Left lobe of liver (tissue), 2 donors: ENCODE measurements at regions not wholly inside any gene's neighbourhood (a gene's known extent, or its start where the extent isn't known, plus 50 kb on each side); places are given as distances from the start of the nearest gene placed in this dataset.
"Not testable (repeated sequence)": the region's sequence is repeated elsewhere in the genome, so short reads cannot be mapped to it uniquely, and the experiment has no call there.

Source experiments
- ATAC-seq: fragments of 200-7000 bp; cut with Tn5 transposase; one replicate; pipeline ENCODE4 v1.9.1; 2020; ENCODE audit warnings: mild to moderate bottlenecking, moderate library complexity
- DNase-seq: peaks from one replicate; pipeline ENCODE4 v3.0.0-alpha.2; 2020; ENCODE audit warnings: low spot score
- donor health status: DM: no; HTN: no; CAD: no; lungs with moderate emphysema.
- donor health status: DM: no; HTN: yes; CAD: no.

DNA sequence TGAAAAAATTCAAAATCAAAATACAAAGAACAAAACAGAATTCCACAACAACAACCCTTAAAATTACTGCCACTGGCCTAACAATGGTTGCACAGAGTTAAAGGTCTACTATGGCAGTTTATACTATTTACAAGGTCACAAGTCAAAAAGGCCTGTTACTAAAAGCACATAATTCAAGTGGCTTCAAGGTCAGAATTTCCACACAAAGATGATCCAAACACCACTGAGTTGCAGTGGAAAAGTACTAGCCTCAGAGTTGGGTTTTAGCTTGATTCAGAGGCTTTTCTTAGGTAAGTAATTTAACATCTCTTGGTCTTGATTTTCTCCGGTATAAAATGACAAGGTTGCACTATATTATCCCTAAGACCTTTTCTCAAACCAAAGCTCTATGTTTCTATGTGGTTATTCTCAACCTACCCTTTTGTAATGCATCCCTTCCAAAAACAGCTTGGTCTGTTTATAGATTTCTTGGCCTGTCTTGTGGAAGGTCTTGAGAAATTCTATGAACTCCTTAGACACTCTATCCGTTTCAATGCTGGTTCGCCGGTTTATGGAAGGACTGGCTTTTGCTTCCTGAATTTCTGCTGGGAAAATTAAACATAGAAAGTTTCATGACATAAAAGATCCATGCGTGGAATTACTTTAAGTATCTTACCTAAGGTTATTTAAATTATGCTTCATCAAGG, 69.5 kb downstream of the MDH2 start:
- DNase-seq: not testable (repeated sequence)
- peak; percentile 33 for ATAC-seq

DNA sequence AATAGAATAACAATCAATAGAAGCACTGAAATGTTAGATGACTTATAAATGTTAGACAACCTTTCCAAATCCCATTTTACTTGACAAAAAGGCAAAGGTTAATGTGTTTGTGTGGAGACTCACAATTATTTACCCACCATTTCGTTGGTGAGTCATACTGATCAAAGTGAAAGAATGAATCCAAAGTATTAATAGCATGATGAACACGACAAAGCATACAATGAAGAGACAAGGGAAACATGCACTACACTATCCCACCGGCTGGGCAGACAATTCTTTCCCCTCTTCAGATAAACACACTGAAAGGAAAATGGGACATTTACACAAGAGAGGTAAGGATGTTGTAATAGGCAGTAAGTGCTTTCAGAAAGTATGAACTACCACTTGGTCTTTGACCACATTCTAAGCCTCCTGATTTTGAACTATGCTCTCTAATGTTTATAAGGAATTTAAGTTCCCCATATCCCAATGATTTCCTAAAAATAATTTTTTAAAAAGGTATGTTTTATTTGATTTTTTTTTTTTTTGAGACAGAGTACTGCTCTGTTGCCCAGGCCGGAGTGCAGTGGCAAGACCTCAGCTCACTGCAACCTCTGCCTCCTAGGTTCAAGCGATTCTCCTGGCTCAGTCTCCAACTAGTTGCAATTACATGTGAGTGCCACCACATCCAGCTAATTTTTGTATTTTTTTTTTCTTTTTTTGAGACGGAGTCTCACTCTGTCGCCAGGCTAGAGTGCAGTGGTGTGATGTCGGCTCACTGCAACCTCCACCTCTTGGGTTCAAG, 70.5 kb downstream of the MDH2 start:
- not testable (repeated sequence) for DNase-seq
- ATAC-seq: peak; percentile 75

DNA sequence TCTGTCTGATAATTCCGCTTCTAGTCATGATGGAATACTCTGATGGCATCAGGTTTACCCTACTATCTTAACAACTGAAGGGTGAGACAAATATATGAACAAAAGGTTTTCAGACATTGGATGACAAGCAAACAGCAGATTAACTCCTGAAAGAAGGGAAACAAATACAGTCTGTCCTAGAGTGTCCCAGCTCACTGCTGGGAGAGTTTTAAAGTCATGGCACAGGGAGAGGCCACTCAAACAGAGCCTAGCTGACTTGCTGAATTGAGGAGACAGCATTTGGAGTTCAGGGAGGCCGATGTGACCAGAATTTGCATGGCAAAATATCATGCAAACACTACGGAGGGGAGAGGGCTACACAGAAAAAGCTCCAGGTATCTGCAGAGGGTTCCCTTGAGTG, 73.1 kb downstream of the MDH2 start:
- DNase-seq (no peak), ATAC-seq (no peak)

DNA sequence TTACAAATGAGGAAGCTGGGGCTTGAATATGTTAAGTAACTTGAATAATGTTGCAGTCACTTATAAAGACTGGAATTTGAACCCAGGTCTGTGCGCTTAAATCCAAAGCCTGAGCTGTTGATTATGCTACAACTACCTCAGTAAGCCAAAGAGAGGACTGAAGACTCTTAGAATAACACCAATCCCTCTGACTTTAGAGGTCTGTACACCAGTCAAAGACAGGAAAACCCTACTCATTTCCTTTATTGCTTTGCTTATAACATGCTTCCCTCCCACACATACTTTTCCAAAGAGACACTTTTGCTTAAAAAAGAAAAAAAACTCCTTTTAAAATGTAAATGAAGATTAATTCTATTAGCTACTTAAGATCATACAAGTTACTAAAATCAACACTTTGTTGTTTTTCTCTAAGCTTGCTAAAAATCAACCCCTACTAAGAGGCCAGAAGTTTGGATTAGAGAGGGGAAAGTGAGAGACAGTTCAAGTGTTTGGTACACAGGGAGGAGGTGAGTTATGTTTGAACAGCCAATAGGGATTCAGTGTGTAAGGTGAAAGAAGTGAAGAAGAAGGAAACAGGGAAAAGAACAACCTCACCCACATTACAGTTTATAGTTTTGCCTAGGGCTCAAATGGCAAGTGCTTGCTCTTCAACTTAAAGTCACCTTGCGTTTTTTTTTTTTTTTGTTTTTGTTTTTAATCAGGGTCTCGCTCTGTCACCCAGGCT, 74.8 kb downstream of the MDH2 start:
- no peak for ATAC-seq
- DNase-seq: no peak

DNA sequence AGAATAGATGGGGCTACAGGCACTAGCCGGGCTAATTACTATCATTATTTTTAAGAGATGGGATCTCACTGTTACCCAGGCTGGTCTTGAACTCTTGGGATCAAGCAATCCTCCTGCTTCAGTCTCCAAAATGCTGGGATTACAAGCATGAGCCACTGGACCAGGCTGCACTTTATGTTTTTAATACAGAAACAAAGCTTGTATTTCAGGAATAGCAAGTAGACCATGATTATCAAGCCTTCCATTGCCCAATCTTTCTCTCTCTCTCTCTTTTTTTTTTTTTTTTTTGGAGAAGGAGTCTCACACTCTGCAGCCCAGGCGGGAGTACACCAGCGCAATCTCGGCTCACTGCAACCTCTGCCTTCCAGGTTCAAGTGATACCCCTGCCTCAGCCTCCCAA, 75.4 kb downstream of the MDH2 start:
- no peak for ATAC-seq
- DNase-seq: no peak

DNA sequence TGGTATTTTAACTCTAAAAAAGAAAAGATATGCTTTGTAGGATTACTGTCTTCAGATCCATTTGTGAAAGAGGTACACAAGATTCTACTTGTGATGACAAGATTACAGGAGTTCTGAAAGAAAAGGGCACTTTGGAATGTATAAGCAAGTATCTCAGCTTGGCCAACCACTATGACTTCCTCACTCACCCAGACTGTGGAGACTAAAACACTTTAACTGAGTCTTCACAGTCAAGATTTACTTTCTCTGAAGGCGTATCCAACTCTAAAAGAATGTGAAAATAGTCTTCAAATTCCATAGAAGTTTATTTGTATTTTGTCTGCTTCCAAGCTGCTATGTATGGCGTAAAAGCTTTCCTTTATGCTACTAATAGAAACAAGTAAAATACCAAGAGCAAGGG, 76.1 kb upstream of the SRRM3 start:
- DNase-seq (no peak), ATAC-seq (no peak)

DNA sequence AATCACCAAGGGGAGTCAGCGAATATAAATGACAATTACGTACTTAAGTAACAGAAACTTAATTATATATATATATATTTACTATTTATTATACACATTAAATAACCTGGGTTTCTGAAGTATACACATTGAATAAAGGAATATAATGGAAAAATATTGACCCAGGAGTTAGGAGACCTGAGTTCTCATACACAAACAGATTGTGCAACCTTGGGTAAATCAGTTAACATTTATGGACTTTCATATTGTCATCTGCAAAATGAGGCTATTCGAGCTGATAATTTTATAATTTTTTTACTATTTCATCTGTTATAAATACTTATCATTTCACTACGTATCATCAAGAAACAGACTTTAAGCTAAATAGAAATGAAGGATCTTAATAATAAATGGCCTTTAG, 75.1 kb upstream of the SRRM3 start:
- DNase-seq: no peak
- ATAC-seq: peak; percentile 56

DNA sequence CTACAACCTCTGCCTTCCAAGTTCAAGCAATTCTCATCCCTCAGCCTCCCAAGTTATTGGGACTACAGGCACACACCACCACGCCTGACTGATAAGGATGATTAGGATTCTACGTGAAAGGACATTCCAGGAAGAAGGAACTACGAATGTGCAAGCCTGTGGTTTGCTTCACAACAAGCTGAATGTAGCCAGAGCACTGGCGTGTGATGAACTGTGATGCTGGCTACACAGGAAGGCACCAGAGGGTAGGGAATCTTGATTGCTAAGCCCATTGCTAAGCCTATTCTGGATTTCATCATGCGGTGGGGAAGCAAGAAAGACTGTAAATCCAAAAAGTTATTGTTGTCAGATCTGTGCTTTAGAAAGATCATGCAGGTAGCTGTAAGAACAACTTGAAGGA, 72.3 kb upstream of the SRRM3 start:
- no peak for DNase-seq
- no peak for ATAC-seq

DNA sequence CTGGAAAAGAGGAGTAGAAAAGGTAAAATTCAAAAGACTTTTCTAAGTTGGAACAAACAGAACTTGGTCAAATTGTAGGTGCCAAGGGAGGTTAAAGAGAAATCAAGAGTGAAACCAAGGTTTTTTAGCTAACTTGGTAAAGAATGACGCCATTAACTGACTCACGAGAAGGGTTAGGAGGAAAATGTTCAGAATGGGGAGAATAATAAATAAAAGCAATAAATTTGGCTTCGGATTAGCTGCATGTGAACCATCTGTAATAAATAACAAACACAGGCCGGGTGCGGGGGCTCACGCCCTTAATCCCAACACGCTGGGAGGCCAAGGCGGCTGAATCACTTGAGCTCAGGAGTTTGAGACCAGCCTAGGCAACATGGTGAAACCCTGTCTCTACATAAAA, 71.9 kb upstream of the SRRM3 start:
- DNase-seq (no peak), ATAC-seq (no peak)

DNA sequence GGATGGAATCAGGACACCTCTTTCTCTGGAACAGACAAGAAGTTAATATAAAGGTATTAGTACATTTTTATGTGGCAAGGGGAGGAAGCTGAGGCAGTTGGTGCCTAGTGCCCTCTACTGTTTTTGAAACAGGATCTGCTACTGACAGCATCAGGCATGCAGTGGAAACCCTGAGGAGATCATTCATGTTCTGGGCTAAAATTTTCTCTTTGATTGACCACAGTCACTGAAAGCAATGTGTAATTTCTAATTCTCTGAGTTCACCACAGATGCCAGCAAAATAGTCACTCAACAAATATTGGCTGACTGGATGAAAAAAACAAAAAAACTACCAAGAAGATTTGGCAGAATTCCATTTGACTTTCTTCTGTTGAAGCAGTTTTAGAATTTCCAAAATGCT, 71.0 kb upstream of the SRRM3 start:
- ATAC-seq: peak; percentile 47
- not testable (repeated sequence) for DNase-seq

DNA sequence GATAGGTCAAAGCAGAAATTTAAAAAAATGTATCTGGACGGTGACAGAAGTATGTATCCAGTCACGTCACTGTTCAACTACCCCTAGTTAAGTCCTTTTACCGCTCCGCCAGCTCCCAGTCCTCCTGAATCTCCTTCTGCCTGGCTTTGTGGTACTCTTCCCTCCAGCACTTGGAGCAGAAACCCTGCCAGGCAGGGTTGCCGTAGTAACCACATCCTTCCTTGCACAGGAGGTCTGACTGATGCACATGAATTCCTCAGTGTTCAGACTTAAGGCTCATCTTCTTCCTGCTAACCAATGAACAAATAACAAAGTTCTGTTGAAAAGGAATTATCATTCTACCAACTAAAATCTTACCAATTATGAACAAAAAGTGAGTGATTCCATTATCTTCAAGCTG, 69.8 kb upstream of the SRRM3 start:
- ATAC-seq, DNase-seq: not testable (repeated sequence)

DNA sequence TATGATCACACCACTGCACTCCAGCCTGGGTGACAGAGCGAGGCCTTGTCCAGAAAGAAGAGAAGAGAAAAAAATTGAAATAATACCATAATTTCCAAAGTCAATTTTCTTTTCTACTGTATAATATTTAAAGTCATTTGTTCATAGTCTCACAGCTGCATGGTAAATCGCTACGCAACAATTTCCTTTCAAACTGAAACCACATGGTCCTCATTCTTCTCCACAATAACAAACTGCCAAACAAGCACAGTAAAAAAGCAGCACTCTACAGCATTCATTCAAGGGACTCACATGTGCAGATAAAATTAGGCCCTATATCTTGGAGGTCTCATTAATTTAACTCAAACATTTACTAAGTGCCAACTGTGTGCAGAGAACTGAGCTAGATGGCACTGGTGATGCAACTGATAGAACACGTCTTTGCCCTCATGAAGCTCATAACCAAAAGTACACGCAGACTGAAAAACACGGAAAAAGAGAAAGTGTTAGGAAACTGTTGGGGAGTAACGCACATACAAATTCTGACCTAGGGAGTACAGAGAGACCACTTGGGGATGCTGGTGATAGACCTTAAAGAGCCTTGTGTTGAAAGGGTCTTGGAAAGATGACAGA, 68.4 kb upstream of the SRRM3 start:
- peak; percentile 59 for ATAC-seq
- no peak for DNase-seq

DNA sequence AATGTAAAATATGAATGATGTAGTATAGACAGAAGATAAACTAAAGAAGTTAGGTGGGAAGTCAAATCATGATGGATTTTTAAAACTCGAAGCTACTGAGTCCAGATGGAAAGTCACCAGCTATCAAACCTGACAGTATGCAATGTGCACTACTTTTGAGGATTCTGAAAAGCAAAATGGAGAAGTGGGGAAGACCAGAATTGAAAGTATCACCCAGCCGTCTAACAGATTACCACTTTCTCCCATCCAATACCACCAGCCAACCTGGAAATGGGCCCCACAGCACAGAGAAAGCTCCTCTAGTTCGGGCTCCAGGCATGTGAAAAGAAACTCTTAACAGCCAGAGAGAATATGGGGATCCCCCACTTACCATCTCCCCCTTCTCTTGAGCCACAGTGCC, 67.9 kb upstream of the SRRM3 start:
- ATAC-seq: peak; percentile 15

DNA sequence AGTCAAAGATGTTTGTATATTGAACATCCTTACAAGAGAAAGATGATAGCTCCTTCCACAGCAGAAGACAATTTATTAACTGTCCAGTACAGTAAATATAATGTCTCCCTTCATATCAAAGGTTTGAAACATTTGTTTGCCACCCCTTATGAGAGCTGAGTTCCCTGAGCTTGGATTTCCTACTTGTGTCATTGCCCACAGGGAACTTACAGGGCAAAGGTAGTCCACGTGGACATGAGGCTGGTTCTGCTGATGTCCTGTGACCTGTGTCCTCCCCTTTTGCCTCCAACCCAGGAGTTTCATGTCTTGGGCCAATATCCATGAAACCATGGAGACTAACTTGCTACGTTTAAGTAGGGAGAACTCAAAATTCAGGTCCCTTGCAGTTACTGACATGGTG, 66.4 kb upstream of the SRRM3 start:
- ATAC-seq: peak; percentile 78
- DNase-seq: peak; percentile 84

More for the DNA sequence above, 67.9 kb upstream of the SRRM3 start:
- DNase-seq: no peak

DNA sequence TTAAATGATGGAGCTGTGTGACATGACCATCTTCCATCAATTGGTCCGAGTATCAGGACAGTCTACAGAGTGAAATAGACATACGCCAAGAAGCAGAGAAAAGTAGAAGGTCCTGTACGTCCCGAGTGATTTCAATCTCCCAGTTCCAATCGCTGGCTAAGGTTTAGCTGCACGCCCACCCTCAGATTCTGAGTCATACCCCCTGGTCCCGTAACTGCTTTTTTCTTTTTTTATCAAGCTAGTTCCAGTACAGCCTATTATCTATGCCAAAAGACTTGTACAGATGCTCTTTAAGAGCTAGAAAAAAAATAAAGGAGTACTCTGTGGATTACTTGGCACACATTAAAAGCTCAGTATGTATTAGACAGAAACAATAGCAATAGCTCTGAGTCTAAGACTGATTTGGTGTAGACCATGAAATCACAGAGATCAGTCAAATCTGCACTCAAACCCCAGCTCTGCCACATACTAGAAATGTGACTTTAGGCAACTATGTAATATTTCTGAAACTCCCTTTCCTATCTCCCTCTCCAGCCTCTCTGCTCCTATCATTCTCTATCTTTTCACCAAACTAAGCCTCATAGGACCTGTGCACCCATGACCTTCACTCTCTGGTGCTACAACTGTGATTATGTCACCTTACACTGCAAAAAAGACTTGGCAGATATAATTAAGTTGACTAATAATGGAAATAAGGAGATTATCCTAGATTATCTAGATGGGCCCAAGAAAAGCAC, 63.0 kb upstream of the SRRM3 start:
- peak; percentile 58 for ATAC-seq
- DNase-seq: not testable (repeated sequence)

DNA sequence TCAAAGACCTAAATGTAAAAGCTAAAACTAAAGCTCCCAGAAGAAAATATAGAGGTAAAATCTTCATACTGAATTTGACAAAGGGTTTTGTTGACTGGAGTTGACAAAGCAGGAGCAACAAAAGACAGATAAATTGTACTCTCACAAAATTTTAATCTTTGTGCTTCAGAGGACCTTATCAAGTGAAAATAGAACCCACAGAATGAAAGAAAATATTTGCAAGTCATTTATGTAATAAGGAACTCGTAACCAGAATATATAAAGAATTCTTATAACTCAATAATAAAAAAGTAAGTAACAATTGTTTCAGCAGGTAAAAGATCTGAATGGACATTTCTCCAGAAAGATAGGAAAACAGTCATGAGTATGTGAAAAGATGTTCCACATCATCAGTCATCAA, 62.0 kb upstream of the SRRM3 start:
- ATAC-seq (no peak), DNase-seq (no peak)

DNA sequence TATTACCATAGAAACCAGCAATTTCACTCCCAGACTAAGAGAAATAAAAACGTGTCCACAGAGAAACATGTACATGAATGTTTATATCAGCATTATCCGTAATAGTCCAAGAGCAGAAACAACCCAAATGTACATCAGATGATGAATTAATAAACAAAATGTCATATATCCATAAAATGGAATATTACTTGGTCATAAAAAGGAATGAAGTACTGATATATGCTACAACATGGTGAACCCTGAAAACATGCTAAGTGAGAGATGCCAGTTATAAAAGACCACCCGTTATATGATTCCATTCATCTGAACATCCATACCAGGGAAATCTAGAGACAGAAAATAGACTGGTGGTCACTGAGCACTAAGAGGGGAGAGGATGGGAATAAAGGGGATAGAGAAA, 61.4 kb upstream of the SRRM3 start:
- DNase-seq, ATAC-seq: not testable (repeated sequence)

DNA sequence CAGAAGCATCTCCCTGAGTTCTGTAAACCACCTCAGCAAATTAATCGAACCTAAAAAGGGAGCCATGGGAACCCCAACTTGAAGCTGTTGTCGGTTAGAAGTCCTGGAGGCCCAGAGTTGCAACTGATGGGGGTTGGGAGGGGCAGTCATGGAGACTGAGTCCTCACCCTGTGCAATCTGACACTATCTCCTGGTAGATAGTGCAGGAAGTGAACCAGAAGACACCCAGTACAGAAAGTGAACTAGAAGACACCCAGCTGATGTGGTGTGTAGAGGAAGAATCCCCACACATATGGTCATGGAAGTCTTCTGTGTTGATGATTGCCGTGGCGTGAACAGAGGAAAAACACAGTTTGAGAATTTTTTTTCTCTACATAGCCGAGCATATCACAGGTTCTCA, 58.8 kb upstream of the SRRM3 start:
- ATAC-seq (no peak), DNase-seq (no peak)

DNA sequence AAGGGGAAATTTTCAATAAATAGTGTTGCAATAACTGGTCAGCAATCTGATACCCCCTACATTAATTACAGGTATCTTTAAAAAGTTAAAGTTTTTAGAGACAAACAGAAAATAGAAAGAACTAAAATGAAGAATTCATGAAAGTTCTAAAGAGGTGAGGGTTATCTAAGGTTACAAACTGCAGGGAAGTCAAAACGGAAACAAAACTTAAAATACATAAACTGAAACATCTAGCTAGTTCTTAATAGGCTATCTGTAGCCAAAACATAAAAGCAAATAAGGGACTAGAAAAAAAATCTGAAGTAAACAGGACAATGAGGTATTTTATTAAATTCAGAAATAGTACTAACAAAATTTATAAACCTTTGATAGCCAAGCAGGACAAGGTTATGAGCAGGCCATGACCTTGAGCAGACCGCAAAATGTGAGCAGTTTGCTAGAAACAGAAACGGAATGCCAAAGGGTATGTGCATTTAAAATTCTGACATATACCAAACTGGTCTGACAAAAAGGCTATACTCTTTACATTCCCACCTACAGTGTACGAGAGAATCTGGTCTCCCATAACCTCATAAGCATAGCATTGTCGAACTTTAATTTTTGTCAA, 56.9 kb upstream of the SRRM3 start:
- not testable (repeated sequence) for DNase-seq
- ATAC-seq: peak; percentile 20

DNA sequence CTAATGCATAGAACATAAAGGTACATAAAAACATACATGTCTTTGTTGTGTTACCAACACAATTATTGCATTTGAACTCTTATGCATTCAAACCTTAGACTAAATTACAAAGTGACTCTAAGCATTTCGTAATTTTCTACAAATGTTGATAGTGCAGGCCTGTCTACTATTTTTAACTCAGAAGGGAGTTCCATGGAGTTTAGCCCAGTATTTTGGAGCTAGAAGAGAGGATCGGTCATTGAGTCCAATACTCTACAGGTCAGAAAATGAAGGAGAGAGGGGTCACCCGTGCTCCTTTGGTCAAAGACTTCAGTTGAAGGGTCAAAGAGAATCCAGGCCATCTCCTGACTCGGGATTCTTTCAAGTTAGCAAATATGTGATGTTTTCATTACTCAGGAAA, 55.3 kb upstream of the SRRM3 start:
- ATAC-seq (peak; percentile 82), DNase-seq (no peak)
